Right atrium auricular region (tissue), 2 donors: ENCODE measurements at regions not wholly inside any gene's neighbourhood (a gene's known extent, or its start where the extent isn't known, plus 50 kb on each side); places are given as distances from the start of the nearest gene placed in this dataset.

Experiments used
- DNase-seq: peaks from one replicate; pipeline ENCODE4 v3.0.0-alpha.2; 2019; ENCODE audit warnings: low spot score
- H3K27ac ChIP-seq, 2 donors: fragments of 200-600 bp; sonication (generic); 1 replicate in 1 of 2; 2 replicates in 1 of 2; pipeline ENCODE4 v1.5.1; 2016 to 2019
- H3K27me3 ChIP-seq, 2 donors: fragments of 200-600 bp; sonication (generic); one replicate each; pipeline versions ENCODE4 v1.5.1 to v1.6.0; 2017 to 2019
- H3K36me3 ChIP-seq: fragments of 200-600 bp; sonication (generic); one replicate; pipeline ENCODE4 v1.5.1; 2016
- H3K4me1 ChIP-seq, 2 donors: fragments of 200-600 bp; sonication (generic); one replicate each; pipeline versions ENCODE4 v1.5.1 to v1.6.0; 2017 to 2019
- H3K4me3 ChIP-seq, 2 donors: fragments of 200-600 bp; sonication (generic); 1 replicate in 1 of 2; 2 replicates in 1 of 2; pipeline ENCODE4 v1.5.1; 2017 to 2019; ENCODE audit warnings: mild to moderate bottlenecking in 1 of 2, moderate library complexity in 1 of 2
- H3K9me3 ChIP-seq, 2 donors: fragments of 200-600 bp; sonication (generic); one replicate each; pipeline ENCODE4 v1.5.1; 2019
- CTCF ChIP-seq, 2 donors: fragments of 200-600 bp; sonication (generic); IDR thresholded peaks; one replicate each; pipeline ENCODE4 v1.5.1; 2019; ENCODE audit warnings: antibody characterized with exemption in 2 of 2

- peak; percentile 70 for DNase-seq
- Histone ChIP-seq H3K27ac (no peak overlapping the region), H3K4me1 (peaks cover 0 to 17% of the 10 kb centered on the region in 2 donors), H3K36me3 (no peaks in the 10 kb centered on the region), H3K27me3 (no peaks in the 10 kb centered on the region), H3K9me3 (no peaks in the 10 kb centered on the region), H3K4me3 (no peak overlapping the region)
- TF ChIP-seq CTCF (IDR thresholded peaks at IDR 0.05): no peak
These were observed 73.6 kb upstream of the CYP1B1 start for GRCh38 chr2:38149531-38149930.

- H3K36me3 ChIP-seq: no peaks in the 10 kb centered on the region
- TF ChIP-seq CTCF (IDR thresholded peaks at IDR 0.05): no peak
- H3K9me3 ChIP-seq: no peaks in the 10 kb centered on the region
- no peaks in the 10 kb centered on the region for H3K27me3 ChIP-seq
- peaks cover 0 to 14% of the 10 kb centered on the region in 2 donors for H3K4me1 ChIP-seq
- H3K27ac ChIP-seq: no peak overlapping the region
- no peak for DNase-seq
- H3K4me3 ChIP-seq: no peak overlapping the region
These were observed 72.5 kb upstream of the CYP1B1 start for GRCh38 chr2:38148501-38148900.

GRCh38 chr2:38147333-38148121 lies 71.6 kb upstream of the CYP1B1 start:
- no peaks in the 10 kb centered on the region for H3K9me3 ChIP-seq
- H3K27ac ChIP-seq: peak overlapping the region; percentile 78 to 80
- DNase-seq: no peak
- peaks cover 0 to 14% of the 10 kb centered on the region in 2 donors for H3K4me1 ChIP-seq
- H3K27me3 ChIP-seq: no peaks in the 10 kb centered on the region
- H3K36me3 ChIP-seq: no peaks in the 10 kb centered on the region
- TF ChIP-seq CTCF (IDR thresholded peaks at IDR 0.05): no peak
- no peak overlapping the region for H3K4me3 ChIP-seq

GRCh38 chr2:38146907-38147307 lies 71.0 kb upstream of the CYP1B1 start:
- TF ChIP-seq CTCF (IDR thresholded peaks at IDR 0.05): no peak
- Histone ChIP-seq H3K27me3 (no peaks in the 10 kb centered on the region), H3K27ac (peak overlapping the region; percentile 78 to 80), H3K36me3 (no peaks in the 10 kb centered on the region), H3K4me3 (no peak overlapping the region), H3K9me3 (no peaks in the 10 kb centered on the region), H3K4me1 (peaks cover 0 to 14% of the 10 kb centered on the region in 2 donors)
- DNase-seq: no peak

- DNase-seq: no peak
- H3K27me3 ChIP-seq: no peaks in the 10 kb centered on the region
- H3K36me3 ChIP-seq: no peaks in the 10 kb centered on the region
- H3K4me3 ChIP-seq: no peak overlapping the region
- H3K9me3 ChIP-seq: no peaks in the 10 kb centered on the region
- peak overlapping the region; percentile 78 to 80 for H3K27ac ChIP-seq
- H3K4me1 ChIP-seq: peaks cover 0 to 14% of the 10 kb centered on the region in 2 donors
- no peak for TF ChIP-seq CTCF (IDR thresholded peaks at IDR 0.05)
These were observed 70.4 kb upstream of the CYP1B1 start for GRCh38 chr2:38146275-38146906.
